HCT116 (cell line): ENCODE measurements at regions not wholly inside any gene's neighbourhood (a gene's known extent, or its start where the extent isn't known, plus 50 kb on each side); places are given as distances from the start of the nearest gene placed in this dataset.

Experiments
- ATAC-seq: fragments of 200-7000 bp; cut with Tn5 transposase; 2 replicates; pipeline ENCODE4 v1.9.1; 2020; ENCODE audit warnings: mild to moderate bottlenecking, moderate library complexity
- BruUV-seq: library from RNA; stranded (reverse); fragments of 400-500 nt; replicated peaks from 2 replicates; lab custom pipeline; 2021; lab: Mats Ljungman, UMichigan
- CTCF ChIA-PET: fragments of 300-600 bp; sonication (Branson Sonifier 250); formaldehyde crosslinking; loops from one replicate; lab custom pipeline; 2021; ENCODE audit warnings: antibody characterized with exemption; lab: Charles Lee
- POLR2A ChIA-PET: fragments of 300-600, 350-600 bp; sonication (Branson Sonifier 250); formaldehyde crosslinking; loops from one replicate; lab custom pipeline; 2021; ENCODE audit warnings: antibody characterized with exemption; lab: Charles Lee
- RAD21 ChIA-PET, 2 experiments: fragments of 300-600 bp; sonication (Branson Sonifier 250); formaldehyde crosslinking; loops; one replicate each; lab custom pipeline; 2023; ENCODE audit warnings: low total read pairs in 2 of 2; ENCODE audit not compliant: uncharacterized antibody in 2 of 2, unreplicated experiment in 2 of 2, low non-redundant PET in 1 of 2; lab: Charles Lee
- DNase-seq: peaks from one replicate; pipeline ENCODE4 v3.0.0-alpha.2; 2010; ENCODE audit warnings: low read depth, low spot score
- H2AFZ ChIP-seq: fragments of 200-600 bp; shearing (Covaris generic), sonication (generic); 2 replicates; pipeline ENCODE4 v1.6.1; 2017; ENCODE audit warnings: low read depth, mixed run types, mixed read lengths, antibody characterized with exemption, low read length; ENCODE audit not compliant: poor library complexity, severe bottlenecking
- H3K27ac ChIP-seq: 2 replicates; pipeline ENCODE4 v1.5.1; 2012; ENCODE audit warnings: low read depth, low read length
- H3K27me3 ChIP-seq: fragments of 200-600 bp; sonication (generic); 2 replicates; pipeline ENCODE4 v1.6.1; 2016; ENCODE audit warnings: mixed run types, low read length, mixed read lengths; ENCODE audit not compliant: insufficient read depth
- H3K36me3 ChIP-seq, 2 experiments: fragments of 200-500 bp in 1 of 2; fragments of 200-600 bp in 1 of 2; sonication (Bioruptor generic) in 1 of 2; sonication (generic) in 1 of 2; 2 replicates each; pipeline versions ENCODE4 v1.5.1 to v1.6.1; 2014 to 2016; ENCODE audit warnings: low read length in 2 of 2, inconsistent platforms in 1 of 2, mixed read lengths in 1 of 2, mixed run types in 1 of 2; ENCODE audit not compliant: insufficient read depth in 2 of 2, control insufficient read depth in 1 of 2
- H3K4me1 ChIP-seq, 2 experiments: fragments of 200-600 bp in 1 of 2; sonication (generic) in 1 of 2; 2 replicates each; pipeline versions ENCODE4 v1.5.1 to v1.6.1; 2012 to 2017; ENCODE audit warnings: low read length in 2 of 2, inconsistent platforms in 1 of 2, mild to moderate bottlenecking in 1 of 2, mixed read lengths in 1 of 2, mixed run types in 1 of 2, moderate library complexity in 1 of 2; ENCODE audit not compliant: insufficient read depth in 2 of 2, control insufficient read depth in 1 of 2
- H3K4me2 ChIP-seq: fragments of 200-600 bp; sonication (generic); 2 replicates; pipeline ENCODE4 v1.6.1; 2017; ENCODE audit warnings: mixed run types, low read length, mixed read lengths
- H3K4me3 ChIP-seq, 2 experiments: fragments of 200-600 bp in 1 of 2; sonication (generic) in 1 of 2; replicated peaks in 1 of 2; 2 replicates each; pipeline ENCODE4 v1.5.1; 2011 to 2016; ENCODE audit warnings: low read length in 2 of 2, control low read depth in 1 of 2, low read depth in 1 of 2, mild to moderate bottlenecking in 1 of 2, mixed read lengths in 1 of 2, mixed run types in 1 of 2
- H3K79me2 ChIP-seq: fragments of 200-600 bp; sonication (generic); 2 replicates; pipeline ENCODE4 v1.6.1; 2017; ENCODE audit warnings: mild to moderate bottlenecking, mixed run types, low read length, moderate library complexity, mixed read lengths; ENCODE audit not compliant: insufficient read depth
- H3K9ac ChIP-seq: fragments of 200-600 bp; sonication (generic); 2 replicates; pipeline ENCODE4 v1.6.1; 2016; ENCODE audit warnings: low read length, mixed read lengths
- H3K9me2 ChIP-seq: fragments of 200-600 bp; sonication (generic), shearing (Covaris generic); 2 replicates; pipeline ENCODE4 v1.6.1; 2017; ENCODE audit warnings: mixed run types, mild to moderate bottlenecking, moderate library complexity; ENCODE audit not compliant: insufficient read depth
- H3K9me3 ChIP-seq, 2 experiments: fragments of 200-500 bp in 1 of 2; fragments of 200-600 bp in 1 of 2; sonication (Bioruptor generic) in 1 of 2; sonication (generic) in 1 of 2; 2 replicates each; pipeline ENCODE4 v1.6.1; 2014 to 2017; ENCODE audit warnings: low read length in 2 of 2, mixed read lengths in 2 of 2, inconsistent platforms in 1 of 2, low read depth in 1 of 2, mild to moderate bottlenecking in 1 of 2, mixed run types in 1 of 2, moderate library complexity in 1 of 2; ENCODE audit not compliant: control insufficient read depth in 1 of 2, insufficient read depth in 1 of 2
- H4K20me1 ChIP-seq: fragments of 200-600 bp; sonication (generic), shearing (Covaris generic); 2 replicates; pipeline ENCODE4 v1.6.1; 2017; ENCODE audit warnings: mixed run types, mild to moderate bottlenecking, moderate library complexity; ENCODE audit not compliant: insufficient read depth
- ATF3 ChIP-seq: IDR thresholded peaks from 2 replicates; pipeline ENCODE4 v1.6.1; 2012
- CEBPB ChIP-seq: IDR thresholded peaks from 2 replicates; pipeline ENCODE4 v1.6.1; 2012; ENCODE audit warnings: low read depth
- CTCF ChIP-seq, 3 experiments: fragments of 200-600 bp in 1 of 3; sonication (generic) in 1 of 3; IDR thresholded peaks in 2 of 3; conservative IDR thresholded peaks in 1 of 3; 2 replicates each; pipeline ENCODE4 v1.5.1; 2012 to 2017; ENCODE audit warnings: low read depth in 2 of 3, low read length in 2 of 3, antibody characterized with exemption in 1 of 3, borderline replicate concordance in 1 of 3, control low read depth in 1 of 3, mild to moderate bottlenecking in 1 of 3, mixed read lengths in 1 of 3, mixed run types in 1 of 3, moderate library complexity in 1 of 3; ENCODE audit not compliant: insufficient read depth in 1 of 3
- EGR1 ChIP-seq: IDR thresholded peaks from 2 replicates; pipeline ENCODE4 v1.6.1; 2012; ENCODE audit warnings: low read depth
- ELF1 ChIP-seq: IDR thresholded peaks from 2 replicates; pipeline ENCODE4 v1.6.1; 2012; ENCODE audit warnings: low read depth, borderline replicate concordance
- EZH2 ChIP-seq: fragments of 200-600 bp; sonication (generic); IDR thresholded peaks from 2 replicates; pipeline ENCODE4 v1.6.1; 2017; ENCODE audit warnings: antibody characterized with exemption, mixed run types
- EZH2phosphoT487 ChIP-seq: fragments of 200-600 bp; IDR thresholded peaks from 2 replicates; pipeline ENCODE4 v1.6.1; 2018; ENCODE audit warnings: antibody characterized with exemption, borderline replicate concordance
- FOSL1 ChIP-seq: IDR thresholded peaks from 2 replicates; pipeline ENCODE4 v1.6.1; 2012; ENCODE audit warnings: low read depth
- JUND ChIP-seq: IDR thresholded peaks from 2 replicates; pipeline ENCODE4 v1.6.1; 2012
- POLR2A ChIP-seq: IDR thresholded peaks from 2 replicates; pipeline ENCODE4 v1.7.0; 2011; ENCODE audit warnings: borderline replicate concordance; ENCODE audit not compliant: insufficient read depth, insufficient read length; ENCODE audit errors: extremely low read depth
- POLR2AphosphoS5 ChIP-seq: IDR thresholded peaks from 2 replicates; pipeline ENCODE4 v1.6.1; 2011; ENCODE audit warnings: mild to moderate bottlenecking, low read depth, low read length, moderate library complexity
- RAD21 ChIP-seq: IDR thresholded peaks from 2 replicates; pipeline ENCODE4 v1.6.1; 2012; ENCODE audit warnings: low read depth, mild to moderate bottlenecking
- REST ChIP-seq: IDR thresholded peaks from 2 replicates; pipeline ENCODE4 v1.6.1; 2012; ENCODE audit warnings: low read depth
- SIN3A ChIP-seq: IDR thresholded peaks from 2 replicates; pipeline ENCODE4 v1.6.1; 2012; ENCODE audit warnings: low read depth
- SP1 ChIP-seq: IDR thresholded peaks from 2 replicates; pipeline ENCODE4 v1.6.1; 2012; ENCODE audit warnings: low read depth
- TCF7L2 ChIP-seq: IDR thresholded peaks from 2 replicates; pipeline ENCODE4 v1.7.0; 2011; ENCODE audit warnings: borderline replicate concordance, inconsistent platforms; ENCODE audit not compliant: insufficient read depth, insufficient read length; ENCODE audit errors: extremely low read depth
- YY1 ChIP-seq: IDR thresholded peaks from 2 replicates; pipeline ENCODE4 v1.6.1; 2011; ENCODE audit warnings: low read length, low read depth, moderate library complexity, mild to moderate bottlenecking; ENCODE audit not compliant: insufficient replicate concordance; ENCODE audit errors: extremely low read depth
- ZBTB33 ChIP-seq: IDR thresholded peaks from 2 replicates; pipeline ENCODE4 v1.6.1; 2011; ENCODE audit warnings: mild to moderate bottlenecking, low read length, moderate library complexity; ENCODE audit not compliant: insufficient replicate concordance; ENCODE audit errors: extremely low read depth
- ZFX ChIP-seq: fragments of 450-650 bp; IDR thresholded peaks from 2 replicates; pipeline ENCODE4 v1.6.1; 2017
- ZNF274 ChIP-seq: fragments of 200-500 bp; sonication (Bioruptor generic); IDR thresholded peaks from 2 replicates; pipeline ENCODE4 v1.6.1; 2014; ENCODE audit warnings: mild to moderate bottlenecking, low read depth, low read length, inconsistent platforms
- intact Hi-C: fragments of 100-400 bp; cut with micrococcal nuclease; formaldehyde crosslinking; loops from 2 replicates; pipeline ENCODE4 v1.10.0; 2022

- H3K9me3 ChIP-seq = no peaks in the 10 kb centered on the region
- H3K36me3 ChIP-seq = no peaks in the 10 kb centered on the region
- H4K20me1 ChIP-seq = no peaks in the 10 kb centered on the region
- ATAC-seq = no peak
- H3K79me2 ChIP-seq = no peaks in the 10 kb centered on the region
- no peak for TF ChIP-seq EZH2
- no peak for TF ChIP-seq EZH2phosphoT487
- TF ChIP-seq YY1 = no peak
- no peak for TF ChIP-seq POLR2AphosphoS5
- TF ChIP-seq EGR1 = no peak
- TF ChIP-seq ELF1 = no peak
- TF ChIP-seq ZBTB33 = no peak
- no peak for TF ChIP-seq ZFX
- no peak for TF ChIP-seq FOSL1
- no peak for TF ChIP-seq TCF7L2
- no peak for TF ChIP-seq RAD21
- TF ChIP-seq REST = no peak
- no peak for TF ChIP-seq JUND
- no peak for TF ChIP-seq ZNF274
- no peak for TF ChIP-seq SIN3A
- no peak for TF ChIP-seq CTCF (IDR thresholded peaks at IDR 0.05 in 2 of 3, conservative IDR thresholded peaks at IDR 0.05 in 1 of 3; ENCODE audit: borderline replicate concordance in 1 of 3, insufficient read depth in 1 of 3, low read depth in 2 of 3, low read length in 2 of 3)
- TF ChIP-seq CEBPB = no peak
- no peak for TF ChIP-seq ATF3
- TF ChIP-seq POLR2A = no peak
- TF ChIP-seq SP1 = no peak
- ChIA-PET CTCF (no interaction called here), RAD21 (no interaction called here), POLR2A (no interaction called here)
- no peaks in the 10 kb centered on the region for H3K9me2 ChIP-seq
- intact Hi-C loops = no loop called here
- H3K27ac ChIP-seq = no peak overlapping the region
- H2AFZ ChIP-seq = no peak overlapping the region
- no peaks in the 10 kb centered on the region for H3K27me3 ChIP-seq
- H3K4me1 ChIP-seq = no peaks in the 10 kb centered on the region
- no peak overlapping the region for H3K4me3 ChIP-seq
- H3K9ac ChIP-seq = no peak overlapping the region
- no peak overlapping the region for H3K4me2 ChIP-seq
- DNase-seq = no peak
- no TSS peak for BruUV-seq
Observed at GRCh38 chr2:40725950-40726349, 274.1 kb upstream of the SLC8A1 start.
